A673 (cell line): ENCODE measurements at regions not wholly inside any gene's neighbourhood (a gene's known extent, or its start where the extent isn't known, plus 50 kb on each side); places are given as distances from the start of the nearest gene placed in this dataset.

Source experiments
- BruUV-seq: library from RNA; stranded (reverse); fragments of 400-500 nt; replicated peaks from 2 replicates; lab custom pipeline; 2021; lab: Mats Ljungman, UMichigan
- CTCF ChIA-PET: fragments of 300-600 bp; sonication (Branson Sonifier 250); formaldehyde crosslinking; loops from one replicate; lab custom pipeline; 2022; ENCODE audit warnings: antibody characterized with exemption; lab: Charles Lee
- POLR2A ChIA-PET: fragments of 300-600 bp; sonication (Branson Sonifier 250); formaldehyde crosslinking; loops from one replicate; lab custom pipeline; 2022; ENCODE audit warnings: antibody characterized with exemption; ENCODE audit not compliant: low non-redundant PET; lab: Charles Lee
- DNase-seq: peaks from one replicate; pipeline ENCODE4 v3.0.0-alpha.2; 2015; ENCODE audit warnings: low spot score
- H3K27ac ChIP-seq: fragments of 200-600 bp; sonication (generic); 2 replicates; pipeline ENCODE4 v1.5.1; 2016; ENCODE audit warnings: mixed run types, low read depth, mild to moderate bottlenecking, mixed read lengths, antibody characterized with exemption, low read length; ENCODE audit not compliant: poor library complexity, severe bottlenecking
- H3K27me3 ChIP-seq: fragments of 200-600 bp; sonication (generic); replicated peaks from 2 replicates; pipeline ENCODE4 v1.6.1; 2017; ENCODE audit warnings: mixed run types, low read depth, mild to moderate bottlenecking, mixed read lengths, antibody characterized with exemption, low read length; ENCODE audit not compliant: insufficient read depth, poor library complexity
- H3K36me3 ChIP-seq: fragments of 200-600 bp; sonication (generic); 2 replicates; pipeline ENCODE4 v1.6.1; 2016; ENCODE audit warnings: mixed run types, mild to moderate bottlenecking, mixed read lengths, antibody characterized with exemption, low read length; ENCODE audit not compliant: insufficient read depth, poor library complexity, severe bottlenecking
- H3K4me1 ChIP-seq: fragments of 200-600 bp; sonication (generic); 2 replicates; pipeline ENCODE4 v1.6.1; 2017; ENCODE audit warnings: mixed run types, mild to moderate bottlenecking, mixed read lengths, antibody characterized with exemption, low read length; ENCODE audit not compliant: insufficient read depth, poor library complexity, severe bottlenecking
- H3K4me3 ChIP-seq: fragments of 200-600 bp; sonication (generic); 2 replicates; pipeline ENCODE4 v1.5.1; 2016; ENCODE audit warnings: low read depth, mixed run types, mild to moderate bottlenecking, mixed read lengths, low read length; ENCODE audit not compliant: poor library complexity, severe bottlenecking
- H3K9me3 ChIP-seq: fragments of 200-600 bp; sonication (generic); 2 replicates; pipeline ENCODE4 v1.6.1; 2016; ENCODE audit warnings: mixed run types, low read depth, mild to moderate bottlenecking, mixed read lengths, antibody characterized with exemption, low read length; ENCODE audit not compliant: poor library complexity, severe bottlenecking
- CTCF ChIP-seq: fragments of 300-800, 200-600 bp; sonication (generic); conservative IDR thresholded peaks from 2 replicates; pipeline ENCODE4 v1.5.1; 2017; ENCODE audit warnings: low read depth, mild to moderate bottlenecking, antibody characterized with exemption, low read length, moderate library complexity, mixed read lengths
- EZH2 ChIP-seq: fragments of 200-600 bp; sonication (generic); IDR thresholded peaks from 2 replicates; pipeline ENCODE4 v1.6.1; 2017; ENCODE audit warnings: borderline replicate concordance, low read depth, mild to moderate bottlenecking, mixed read lengths, antibody characterized with exemption, low read length; ENCODE audit not compliant: poor library complexity, severe bottlenecking
- intact Hi-C: fragments of 100-400 bp; cut with micrococcal nuclease; formaldehyde crosslinking; loops from one replicate; pipeline ENCODE4 v1.10.0; 2022; ENCODE audit not compliant: unreplicated experiment

GRCh38 chr3:168872826-168873225 is 777.1 kb upstream of the GOLIM4 start:
- TF ChIP-seq CTCF (no peak), EZH2 (no peak)
- no peak overlapping the region for H3K27ac ChIP-seq
- ChIA-PET CTCF (no interaction called here), POLR2A (no interaction called here)
- DNase-seq = no peak
- H3K9me3 ChIP-seq = no peaks in the 10 kb centered on the region
- H3K4me1 ChIP-seq = no peaks in the 10 kb centered on the region
- intact Hi-C loops = no loop called here
- no TSS peak for BruUV-seq
- H3K27me3 ChIP-seq = peaks cover 27% of the 10 kb centered on the region
- no peaks in the 10 kb centered on the region for H3K36me3 ChIP-seq
- no peak overlapping the region for H3K4me3 ChIP-seq

- Histone ChIP-seq H3K9me3 (no peaks in the 10 kb centered on the region), H3K27ac (no peak overlapping the region), H3K36me3 (no peaks in the 10 kb centered on the region), H3K4me1 (no peaks in the 10 kb centered on the region), H3K4me3 (no peak overlapping the region), H3K27me3 (peaks cover 47% of the 10 kb centered on the region)
- intact Hi-C loops = no loop called here
- no TSS peak for BruUV-seq
- ChIA-PET CTCF (no interaction called here), POLR2A (no interaction called here)
- TF ChIP-seq EZH2 (no peak), CTCF (no peak)
- no peak for DNase-seq
Measured at GRCh38 chr3:168870892-168871291, 775.2 kb upstream of the GOLIM4 start.

DNA sequence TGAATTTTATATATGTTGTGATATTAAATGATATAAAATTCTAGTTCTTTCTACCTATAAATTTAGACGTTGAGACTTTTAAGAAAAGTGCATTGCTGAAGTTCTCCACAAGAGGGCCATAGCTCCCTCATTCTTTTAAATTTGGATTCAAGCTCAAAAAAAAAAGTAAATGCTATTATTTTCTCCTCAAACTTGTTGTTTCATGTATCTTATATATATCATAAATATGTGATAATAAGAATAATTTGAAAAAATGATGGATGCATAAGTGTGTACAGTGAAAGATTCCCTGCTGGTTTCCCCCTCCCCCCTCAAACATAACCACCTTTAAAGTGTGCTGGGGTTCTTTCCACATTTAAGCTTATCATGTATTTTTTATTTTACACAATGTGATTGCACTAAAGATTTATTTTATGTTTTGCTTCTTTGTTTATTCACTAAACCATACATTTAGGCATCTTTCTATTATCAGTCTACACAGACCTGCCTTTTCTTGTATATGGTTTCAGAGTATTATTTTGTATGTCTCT is 769.4 kb upstream of the GOLIM4 start:
- TF ChIP-seq CTCF (peak; percentile 81), EZH2 (no peak)
- H3K9me3 ChIP-seq = no peaks in the 10 kb centered on the region
- peaks cover 81% of the 10 kb centered on the region for H3K27me3 ChIP-seq
- H3K27ac ChIP-seq = no peak overlapping the region
- H3K4me1 ChIP-seq = no peaks in the 10 kb centered on the region
- CTCF ChIA-PET = interaction anchor here (0.6 to 1.5 kb wide), 7 partner anchors 11 to 879 kb away, joined by 3 to 6 read pairs (median 4); no protein-coding TSS in a partner anchor
- H3K4me3 ChIP-seq = no peak overlapping the region
- intact Hi-C loops = loop anchor here (5.0 kb wide), 2 partner anchors 802 to 877 kb away; no protein-coding TSS in a partner anchor
- BruUV-seq = no TSS peak
- peak; percentile 24 for DNase-seq
- H3K36me3 ChIP-seq = no peaks in the 10 kb centered on the region
- POLR2A ChIA-PET = no interaction called here
